ENCODE measurements at regions not wholly inside any gene's neighbourhood (a gene's known extent, or its start where the extent isn't known, plus 50 kb on each side); places are given as distances from the start of the nearest gene placed in this dataset.

GRCh38 chr4:45795135-45795534, 328.7 kb downstream of the GABRG1 start:
- no peak for DNase-seq (ENCODE audit: low spot score)
- ATAC-seq: no peak

GRCh38 chr4:45778514-45778913, 345.3 kb downstream of the GABRG1 start:
- no peak for ATAC-seq
- DNase-seq (ENCODE audit: low spot score): no peak

DNA sequence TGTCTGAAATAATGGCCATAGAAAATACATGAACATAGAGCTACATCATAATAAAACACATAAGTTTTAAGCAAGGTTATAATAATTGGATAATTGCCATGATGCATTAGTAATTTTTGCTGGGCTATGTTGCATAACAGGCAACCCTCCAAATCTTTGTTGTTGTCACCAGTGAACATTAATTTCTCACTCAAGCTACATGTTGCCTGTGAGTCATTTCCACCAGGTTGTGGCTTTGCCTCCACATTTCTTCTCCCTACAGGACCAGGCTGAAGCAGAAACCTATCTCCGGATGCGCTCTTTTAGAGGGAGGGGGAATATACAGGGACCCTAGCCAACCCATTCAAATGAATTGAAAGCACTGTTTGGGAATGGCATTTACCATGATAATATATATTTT, 347.7 kb downstream of the GABRG1 start:
- DNase-seq (ENCODE audit: low spot score) (no peak), ATAC-seq (no peak)

DNA sequence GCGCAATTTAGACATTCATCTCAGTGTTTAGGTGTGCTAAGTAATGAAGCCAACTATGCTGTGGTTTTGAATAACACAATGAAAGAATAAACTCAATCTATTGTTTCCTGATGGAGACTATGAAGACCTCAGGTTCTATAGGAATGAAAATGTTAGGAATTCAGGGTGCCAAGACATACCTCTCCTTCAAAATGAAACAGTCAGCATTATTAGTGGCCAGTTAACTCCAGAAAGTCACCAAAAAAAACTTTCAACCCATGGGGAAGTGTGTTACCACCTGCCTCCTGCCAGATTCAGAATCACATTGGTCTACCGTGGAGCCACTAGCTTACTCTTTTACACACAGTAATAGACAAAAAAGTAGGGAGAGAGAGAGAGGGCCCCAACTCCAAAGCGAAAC, 352.9 kb downstream of the GABRG1 start:
- no peak for ATAC-seq
- DNase-seq (ENCODE audit: low spot score): no peak

DNA sequence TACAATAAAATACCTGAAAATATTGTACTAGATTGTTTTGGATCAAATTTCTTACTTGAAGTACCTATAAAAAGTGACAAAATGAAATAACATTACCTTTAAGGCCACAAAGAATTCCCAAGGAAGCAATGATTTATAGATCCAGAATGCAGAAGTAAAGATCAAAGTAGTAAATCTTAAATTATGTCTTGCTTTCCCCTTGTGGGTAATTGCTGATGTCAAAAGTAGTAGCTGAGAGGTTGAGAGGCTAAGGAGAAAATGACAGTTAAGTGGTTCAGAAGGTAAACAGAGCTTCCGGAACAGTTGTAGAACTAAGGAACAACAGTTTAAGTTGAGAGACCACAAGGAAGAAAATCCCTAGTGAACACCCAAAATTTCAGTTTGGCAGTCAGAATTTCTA, 358.3 kb downstream of the GABRG1 start:
- no peak for DNase-seq (ENCODE audit: low spot score)
- no peak for ATAC-seq

GRCh38 chr4:45751877-45752530, 371.9 kb downstream of the GABRG1 start:
- ATAC-seq: no peak
- DNase-seq (ENCODE audit: low spot score): no peak

DNA sequence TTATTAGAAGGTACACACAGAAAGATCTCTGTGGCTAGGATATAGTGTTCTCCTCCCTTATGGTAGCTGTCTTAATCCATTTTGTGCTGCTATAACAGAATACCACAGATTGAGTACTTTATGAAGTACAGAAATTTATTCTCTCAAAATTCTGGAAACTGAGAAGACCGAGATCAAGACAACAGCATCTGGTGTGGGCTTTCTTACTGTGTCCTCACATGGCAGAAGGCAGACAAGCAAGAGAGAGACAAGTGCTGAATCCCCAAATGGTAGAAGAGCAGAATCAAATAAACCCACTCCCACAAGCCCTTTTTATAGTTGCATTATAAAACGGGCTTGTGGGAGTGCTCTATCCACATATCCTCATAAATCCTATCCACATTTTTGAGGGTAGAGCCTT, 373.1 kb downstream of the GABRG1 start:
- DNase-seq (ENCODE audit: low spot score) (no peak), ATAC-seq (no peak)

DNA sequence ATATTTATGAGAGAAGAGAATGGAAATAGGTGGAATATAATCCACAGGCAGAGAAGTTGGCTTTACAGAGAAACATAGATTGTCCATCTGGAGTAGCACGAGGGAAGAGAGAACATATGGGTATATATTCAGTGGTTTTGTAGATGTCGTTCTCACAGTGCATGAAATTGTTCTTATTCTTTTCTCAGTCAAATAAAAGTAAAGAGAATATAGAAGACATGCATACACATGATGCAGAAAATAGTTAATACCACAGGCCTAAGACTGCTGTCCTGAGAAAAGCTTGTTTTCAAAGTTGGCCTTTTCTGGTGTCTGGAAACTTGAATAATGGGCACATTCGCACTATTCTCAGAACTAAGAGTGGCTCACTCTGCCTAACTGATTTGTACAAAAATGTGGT, 378.1 kb downstream of the GABRG1 start:
- DNase-seq (ENCODE audit: low spot score): no peak
- no peak for ATAC-seq

GRCh38 chr4:45741897-45742296, 382.0 kb downstream of the GABRG1 start:
- no peak for ATAC-seq
- DNase-seq (ENCODE audit: low spot score): no peak

DNA sequence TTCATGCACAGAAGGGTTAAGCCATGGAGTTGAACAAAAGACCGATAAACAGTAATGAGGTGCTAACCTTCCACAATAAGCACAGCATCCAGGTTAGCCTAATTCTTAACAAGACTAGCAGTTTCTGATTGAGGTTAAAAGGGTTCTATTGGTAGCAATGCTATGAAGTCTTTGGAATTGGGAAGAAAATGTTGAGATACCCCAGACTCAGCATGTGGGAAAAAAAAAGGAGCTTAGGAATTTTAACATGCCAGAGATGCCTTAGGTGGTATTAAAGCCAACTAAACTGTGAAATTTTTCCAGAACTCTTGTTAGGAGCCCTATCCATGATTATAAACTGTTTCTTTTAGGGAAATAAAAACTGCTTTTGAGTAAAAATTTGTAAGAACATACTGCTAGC, 391.7 kb downstream of the GABRG1 start:
- ATAC-seq (no peak), DNase-seq (ENCODE audit: low spot score) (no peak)

DNA sequence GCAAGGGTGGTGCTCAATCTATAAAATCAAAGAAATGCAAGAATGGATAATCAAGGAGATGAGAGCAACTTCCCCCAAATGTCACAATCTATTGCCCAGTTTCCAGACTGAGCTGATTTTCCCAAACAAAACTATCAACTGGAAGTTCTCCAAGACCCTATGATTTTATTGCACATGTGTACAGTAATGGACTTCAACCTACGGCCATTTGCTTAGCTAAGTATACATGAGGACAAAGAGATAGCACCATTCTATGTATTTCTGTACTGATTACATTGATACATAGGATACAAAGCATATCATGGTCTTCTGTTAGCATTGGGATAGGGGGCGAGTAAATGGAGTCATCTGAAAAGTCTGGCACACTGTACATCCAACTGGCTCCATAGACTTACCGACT, 407.8 kb downstream of the GABRG1 start:
- DNase-seq (ENCODE audit: low spot score): no peak

GRCh38 chr4:45713996-45714395, 409.9 kb downstream of the GABRG1 start:
- ATAC-seq: no peak
- no peak for DNase-seq (ENCODE audit: low spot score)

More for the DNA sequence above, 407.8 kb downstream of the GABRG1 start:
- no peak for ATAC-seq

DNA sequence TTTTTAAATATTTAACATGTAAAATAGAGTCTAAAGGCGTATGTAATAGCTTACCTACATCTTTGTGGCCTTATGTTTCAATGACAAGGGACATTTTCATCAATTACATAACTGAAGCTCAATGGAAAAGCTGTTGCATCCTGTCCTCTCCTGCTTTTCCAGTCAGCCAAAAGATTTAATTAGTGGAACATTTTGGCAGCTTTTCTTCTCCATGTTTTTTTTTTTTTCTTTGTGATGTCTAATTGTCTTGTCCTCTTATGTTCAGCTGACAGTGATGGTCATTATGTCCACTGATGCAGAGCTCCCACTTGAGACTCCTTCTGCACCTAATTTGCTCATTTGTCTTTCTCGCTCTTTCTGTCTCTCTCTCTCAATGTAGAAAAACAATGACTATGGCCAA, 422.2 kb downstream of the GABRG1 start:
- DNase-seq (ENCODE audit: low spot score): no peak
- no peak for ATAC-seq

DNA sequence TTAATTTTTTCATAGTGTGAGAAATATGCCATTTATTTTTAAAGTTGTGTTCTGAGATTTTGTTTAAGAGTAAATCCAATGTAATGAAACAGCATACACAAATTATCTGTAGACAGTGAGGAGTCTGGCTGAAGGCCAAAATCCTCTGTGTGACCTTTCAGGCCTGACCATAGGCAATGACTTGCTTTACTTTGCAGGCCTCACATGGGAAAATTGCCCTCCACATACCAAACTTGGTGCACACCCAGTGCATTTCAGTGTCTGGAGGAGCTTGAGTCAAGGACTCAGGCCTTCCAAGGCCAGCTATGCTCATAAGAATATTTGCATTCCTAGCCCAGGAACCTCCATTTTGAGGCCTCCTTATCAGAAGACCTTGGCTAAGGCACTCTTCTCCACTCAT, 430.1 kb downstream of the GABRG1 start:
- no peak for DNase-seq (ENCODE audit: low spot score)

GRCh38 chr4:45692131-45692735, 431.6 kb downstream of the GABRG1 start:
- no peak for ATAC-seq
- DNase-seq (ENCODE audit: low spot score): no peak

More for the DNA sequence above, 430.1 kb downstream of the GABRG1 start:
- no peak for ATAC-seq

GRCh38 chr4:45688341-45688740, 435.5 kb downstream of the GABRG1 start:
- ATAC-seq: no peak

DNA sequence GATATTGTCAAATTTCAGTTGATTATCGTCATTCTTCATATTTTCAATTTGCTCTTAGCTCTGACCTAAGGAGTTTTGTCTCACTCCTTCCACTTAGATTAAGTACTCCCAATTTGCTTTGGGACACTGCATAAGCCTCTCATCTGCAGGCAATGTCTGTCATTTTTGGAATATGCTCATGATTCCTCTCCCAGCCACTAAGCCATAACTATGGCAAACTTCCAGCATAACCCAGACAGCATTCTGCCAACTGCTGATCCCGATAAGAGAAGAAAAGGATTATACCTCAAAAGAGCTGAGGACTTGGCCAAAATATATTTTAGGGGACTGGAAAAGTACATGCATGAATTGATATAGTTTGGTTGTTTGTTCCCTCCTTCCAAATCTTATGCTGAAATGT, 444.4 kb downstream of the GABRG1 start:
- ATAC-seq: no peak
- DNase-seq (ENCODE audit: low spot score): no peak

More at GRCh38 chr4:45688341-45688740, 435.5 kb downstream of the GABRG1 start:
- no peak for DNase-seq (ENCODE audit: low spot score)

DNA sequence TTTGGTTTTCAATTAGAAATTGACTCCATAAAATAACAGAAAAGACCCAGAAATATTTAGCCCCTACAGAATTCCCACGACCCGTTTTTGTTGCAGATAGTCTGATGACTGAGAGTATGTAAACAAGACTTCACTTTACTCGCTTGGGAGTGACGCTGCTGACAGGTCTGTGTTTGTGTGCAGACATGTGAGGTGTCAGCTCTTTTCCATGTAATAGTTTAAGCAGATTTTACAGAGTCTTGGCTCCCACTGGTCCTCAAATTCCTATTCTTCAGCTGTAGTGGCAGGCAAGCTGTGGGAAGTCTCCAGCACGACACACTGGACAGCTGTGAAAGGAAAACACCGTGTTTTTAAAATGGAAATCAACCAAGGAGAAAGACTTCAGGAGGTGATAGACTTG, 455.7 kb downstream of the GABRG1 start:
- DNase-seq (ENCODE audit: low spot score): no peak
- ATAC-seq: no peak

DNA sequence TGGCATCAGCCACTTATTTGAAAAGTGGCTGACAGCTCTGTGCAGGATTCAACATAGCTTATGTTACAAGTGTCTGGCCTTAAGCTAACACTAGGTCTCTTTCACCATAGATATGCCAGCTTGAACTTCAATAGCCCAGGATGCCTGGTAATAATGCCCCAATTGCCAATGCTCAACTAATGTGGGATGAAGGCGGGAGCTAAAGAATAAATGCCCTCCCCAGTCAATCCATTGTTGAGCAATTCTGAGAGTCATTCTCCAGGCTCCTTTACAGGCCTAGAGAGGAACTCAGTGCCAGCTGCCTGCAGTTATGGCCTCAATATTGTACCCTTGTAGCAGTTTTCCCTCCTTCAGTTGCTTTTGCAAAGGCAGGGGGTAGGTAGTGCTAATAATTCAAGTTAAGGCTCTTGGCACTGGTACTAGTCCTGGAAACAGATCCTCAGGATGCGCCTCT, 460.2 kb downstream of the GABRG1 start:
- ATAC-seq: no peak

GRCh38 chr4:45663003-45663402, 460.9 kb downstream of the GABRG1 start:
- DNase-seq (ENCODE audit: low spot score) (no peak), ATAC-seq (no peak)

More for the DNA sequence above, 460.2 kb downstream of the GABRG1 start:
- no peak for DNase-seq (ENCODE audit: low spot score)

DNA sequence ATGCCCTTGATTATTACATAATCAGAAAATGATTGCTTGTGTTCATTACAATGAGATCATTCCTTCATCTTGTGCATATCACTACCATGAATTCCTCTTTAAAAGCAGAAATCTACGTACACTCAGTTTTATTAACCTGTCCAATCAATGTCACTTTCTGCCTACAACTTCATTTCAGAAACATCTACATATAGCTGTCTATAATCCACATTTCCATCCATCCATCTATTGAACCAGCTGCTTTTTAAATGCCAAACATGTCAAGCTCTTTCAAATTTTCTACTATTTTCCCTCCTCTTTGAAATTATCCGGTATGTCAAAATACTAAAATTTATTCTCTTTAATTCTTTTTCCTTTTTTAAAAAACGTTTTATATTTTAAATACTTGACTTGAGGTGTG, 462.0 kb downstream of the GABRG1 start:
- no peak for DNase-seq (ENCODE audit: low spot score)
- no peak for ATAC-seq

GRCh38 chr4:45650545-45650944, 473.3 kb downstream of the GABRG1 start:
- ATAC-seq (no peak), DNase-seq (ENCODE audit: low spot score) (no peak)

DNA sequence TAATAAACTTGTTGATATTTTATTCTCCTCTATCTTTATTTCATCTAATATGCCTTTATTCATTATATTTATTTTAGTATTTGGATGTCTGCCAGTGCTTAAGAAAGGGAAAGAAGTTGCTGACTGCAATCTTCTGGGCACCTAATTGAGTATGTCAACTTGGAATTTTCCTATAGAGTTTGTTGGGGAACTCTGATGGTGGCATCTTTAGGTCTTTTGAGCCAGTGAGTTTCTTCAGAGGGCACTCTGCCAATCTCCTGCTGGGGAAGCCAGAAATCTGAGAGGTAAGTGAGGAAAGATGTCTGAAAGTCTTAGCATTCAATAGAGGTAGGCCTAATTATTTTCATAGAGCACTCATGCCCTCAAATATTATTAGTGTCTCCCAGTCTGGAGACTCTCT, 475.0 kb downstream of the GABRG1 start:
- DNase-seq (ENCODE audit: low spot score): no peak
- ATAC-seq: no peak

Measured in left lobe of liver (tissue), 2 donors.